NCI-H748 (cell line): ENCODE measurements at regions not wholly inside any gene's neighbourhood (a gene's known extent, or its start where the extent isn't known, plus 50 kb on each side); places are given as distances from the start of the nearest gene placed in this dataset.
A peak's percentile ranks its signal among the peaks of the same experiment; 100 is the strongest.

Experiments used
- DNase-seq: peaks from one replicate; lab custom pipeline; 2025; ENCODE audit not compliant: unreplicated experiment; lab: John Stamatoyannopoulos, UW

GRCh38 chrX:39912126-39912525 lies 185.6 kb downstream of the BCOR start:
- DNase-seq = no peak

- DNase-seq = no peak
Measured at GRCh38 chrX:39915081-39915480, 182.7 kb downstream of the BCOR start.

- DNase-seq = no peak
Measured at GRCh38 chrX:39915596-39915995, 182.2 kb downstream of the BCOR start.

GRCh38 chrX:39921838-39922237 lies 175.9 kb downstream of the BCOR start:
- no peak for DNase-seq

- DNase-seq = no peak
Measured at GRCh38 chrX:39922488-39922887, 175.3 kb downstream of the BCOR start.

GRCh38 chrX:39922926-39923325 lies 174.8 kb downstream of the BCOR start:
- no peak for DNase-seq

- no peak for DNase-seq
Measured at GRCh38 chrX:39927380-39927779, 170.4 kb downstream of the BCOR start.

- no peak for DNase-seq
Measured at GRCh38 chrX:39928704-39929378, 168.9 kb downstream of the BCOR start.

- DNase-seq = no peak
Measured at GRCh38 chrX:39929379-39930025, 168.3 kb downstream of the BCOR start.

GRCh38 chrX:39930786-39931528 lies 166.8 kb downstream of the BCOR start:
- DNase-seq = no peak

GRCh38 chrX:39931529-39932282 lies 166.1 kb downstream of the BCOR start:
- no peak for DNase-seq

- no peak for DNase-seq
Measured at GRCh38 chrX:39935411-39936064, 162.2 kb downstream of the BCOR start.

- DNase-seq = no peak
Measured at GRCh38 chrX:39936886-39937770, 160.6 kb downstream of the BCOR start.

GRCh38 chrX:39938466-39938865 lies 159.3 kb downstream of the BCOR start:
- no peak for DNase-seq

GRCh38 chrX:39939678-39940077 lies 158.1 kb downstream of the BCOR start:
- no peak for DNase-seq

GRCh38 chrX:39941332-39941920 lies 156.3 kb downstream of the BCOR start:
- no peak for DNase-seq

- no peak for DNase-seq
Measured at GRCh38 chrX:39944416-39944815, 153.3 kb downstream of the BCOR start.

- no peak for DNase-seq
Measured at GRCh38 chrX:39945709-39946108, 152.0 kb downstream of the BCOR start.

GRCh38 chrX:39946822-39947221 lies 150.9 kb downstream of the BCOR start:
- DNase-seq = no peak

GRCh38 chrX:39948582-39948981 lies 149.2 kb downstream of the BCOR start:
- peak; percentile 72 for DNase-seq
